ENCODE measurements at regions not wholly inside any gene's neighbourhood (a gene's known extent, or its start where the extent isn't known, plus 50 kb on each side); places are given as distances from the start of the nearest gene placed in this dataset.
"Not testable (repeated sequence)": the region's sequence is repeated elsewhere in the genome, so short reads cannot be mapped to it uniquely, and the experiment has no call there.

- not testable (repeated sequence) for TF ChIP-seq CTCF (conservative IDR thresholded peaks at IDR 0.05; ENCODE audit: low read length); EZH2phosphoT487 (IDR thresholded peaks at IDR 0.05; ENCODE audit: borderline replicate concordance, low read depth, low read length)
Measured at GRCh38 chr2:95752126-95752525, 160.3 kb downstream of the TRIM43 start.

Data from OCI-LY7 (cell line).